Gastroesophageal sphincter (tissue), 4 donors: ENCODE measurements at regions not wholly inside any gene's neighbourhood (a gene's known extent, or its start where the extent isn't known, plus 50 kb on each side); places are given as distances from the start of the nearest gene placed in this dataset.
A peak's percentile ranks its signal among the peaks of the same experiment; 100 is the strongest.
"Not testable (repeated sequence)": the region's sequence is repeated elsewhere in the genome, so short reads cannot be mapped to it uniquely, and the experiment has no call there.

ENCODE experiments used
- ATAC-seq: fragments of 150-250 bp; one replicate; pipeline ENCODE4 v1.9.1; 2016; ENCODE audit warnings: mild to moderate bottlenecking, moderate library complexity
- H3K27ac ChIP-seq, 4 donors: fragments of 200-600 bp; sonication (generic) in 3 of 4; 1 replicate in 3 of 4; 2 replicates in 1 of 4; pipeline ENCODE4 v1.5.1; 2016 to 2019
- H3K27me3 ChIP-seq: fragments of 200-600 bp; sonication (generic); one replicate; pipeline ENCODE4 v1.5.1; 2019
- H3K36me3 ChIP-seq, 2 donors: fragments of 200-600 bp; sonication (generic); one replicate each; pipeline ENCODE4 v1.5.1; 2019; ENCODE audit warnings: control low read depth in 1 of 2
- H3K4me1 ChIP-seq, 3 donors: fragments of 200-600 bp; sonication (generic); 1 replicate in 2 of 3; 2 replicates in 1 of 3; pipeline ENCODE4 v1.5.1; 2016 to 2019; ENCODE audit warnings: control low read depth in 2 of 3
- H3K4me3 ChIP-seq, 2 donors: fragments of 200-600 bp; sonication (generic); one replicate each; pipeline ENCODE4 v1.5.1; 2019; ENCODE audit warnings: mild to moderate bottlenecking in 1 of 2, moderate library complexity in 1 of 2
- H3K9me3 ChIP-seq, 3 donors: fragments of 200-600 bp; sonication (generic); one replicate each; pipeline ENCODE4 v1.5.1; 2017 to 2019; ENCODE audit warnings: control low read depth in 2 of 3
- CTCF ChIP-seq, 4 experiments: fragments of 200-600 bp in 2 of 4; fragments of 450-650 bp in 2 of 4; sonication (generic) in 1 of 4; IDR thresholded peaks; one replicate each; pipeline ENCODE4 v1.5.1; 2017 to 2019; ENCODE audit warnings: antibody characterized with exemption in 4 of 4, mild to moderate bottlenecking in 2 of 4, moderate library complexity in 2 of 4
- EP300 ChIP-seq: sonication (generic); formaldehyde crosslinking; IDR thresholded peaks from one replicate; pipeline ENCODE4 v1.6.1; 2017; ENCODE audit warnings: antibody characterized with exemption, mild to moderate bottlenecking
- POLR2A ChIP-seq, 2 donors: fragments of 450-650 bp; IDR thresholded peaks; one replicate each; pipeline ENCODE4 v1.6.1; 2017; ENCODE audit warnings: antibody characterized with exemption in 2 of 2, mild to moderate bottlenecking in 2 of 2, moderate library complexity in 1 of 2
- POLR2AphosphoS5 ChIP-seq: sonication (generic); formaldehyde crosslinking; IDR thresholded peaks from one replicate; pipeline ENCODE4 v1.6.1; 2017; ENCODE audit warnings: antibody characterized with exemption
- WGBS, 2 donors: methylation state at CpG; one replicate each; pipeline ENCODE4 v1.1.5; 2018; ENCODE audit warnings: low coverage in 1 of 2; 5-methylcytosine and 5-hydroxymethylcytosine counted together

- WGBS, 2 donors, result 0 to 10% methylated on average over 3 of the region's 3 CpGs
- TF ChIP-seq EP300, result no peak
- TF ChIP-seq POLR2A (IDR thresholded peaks at IDR 0.05), result no peak
- TF ChIP-seq POLR2AphosphoS5, result no peak
- TF ChIP-seq CTCF (IDR thresholded peaks at IDR 0.05), result no peak
- H3K4me3 ChIP-seq, result peak overlapping the region in 1 of 2 donors; percentile 9
- H3K4me1 ChIP-seq, result peaks cover 3 to 39% (median 4%) of the 10 kb centered on the region in 3 donors
- no peak for ATAC-seq
- no peaks in the 10 kb centered on the region for H3K9me3 ChIP-seq
- H3K27me3 ChIP-seq, result no peaks in the 10 kb centered on the region
- H3K27ac ChIP-seq, result peak overlapping the region; percentile 79 to 92 (median 80)
- H3K36me3 ChIP-seq, result no peaks in the 10 kb centered on the region
These were observed 186.4 kb upstream of the COL3A1 start for GRCh38 chr2:188787658-188788240.

DNA sequence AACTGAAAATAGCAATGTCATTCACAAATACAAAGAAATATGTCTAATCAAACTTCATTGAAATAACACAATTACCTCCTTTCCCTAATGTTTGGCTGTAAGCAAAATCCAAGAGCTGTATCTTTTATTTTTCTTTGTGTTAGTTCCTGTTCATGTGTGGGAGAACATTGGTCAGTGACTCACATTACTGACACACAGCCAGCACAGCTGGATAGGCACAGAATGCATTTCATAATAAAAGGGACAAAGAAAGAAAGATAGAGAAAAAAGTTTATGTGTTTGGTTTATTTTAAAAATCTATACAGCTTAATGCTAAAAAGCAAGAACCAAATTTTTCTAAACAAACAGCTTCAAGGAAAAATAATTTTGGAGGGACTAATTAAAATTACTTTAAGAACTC is 185.6 kb upstream of the COL3A1 start:
- H3K36me3 ChIP-seq, result no peaks in the 10 kb centered on the region
- ATAC-seq, result peak; percentile 50
- no peaks in the 10 kb centered on the region for H3K9me3 ChIP-seq
- TF ChIP-seq POLR2A (IDR thresholded peaks at IDR 0.05), result no peak
- no peak for TF ChIP-seq EP300
- TF ChIP-seq POLR2AphosphoS5, result peak; percentile 79
- H3K4me3 ChIP-seq, result no peak overlapping the region
- H3K4me1 ChIP-seq, result peaks cover 3 to 39% (median 4%) of the 10 kb centered on the region in 3 donors
- H3K27me3 ChIP-seq, result no peaks in the 10 kb centered on the region
- peak overlapping the region; percentile 79 to 92 (median 80) for H3K27ac ChIP-seq

DNA sequence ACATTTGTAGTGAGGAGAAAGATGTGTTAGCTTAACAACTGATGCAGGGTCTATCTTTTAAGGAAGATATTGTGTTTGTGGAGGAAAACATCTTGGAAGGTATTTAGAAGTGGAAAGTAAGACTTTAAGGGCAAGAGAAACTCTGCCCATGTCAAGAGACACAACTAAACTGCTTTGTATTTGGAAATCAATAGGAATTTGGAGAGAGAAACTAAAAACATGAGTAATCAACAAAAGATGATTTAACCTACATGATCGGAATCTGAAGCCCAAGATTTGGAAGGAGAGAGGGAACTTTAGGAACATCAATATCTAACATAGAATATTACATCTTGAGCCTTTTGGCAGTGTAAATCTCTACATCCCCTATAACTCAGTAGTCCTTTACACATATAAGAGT is 184.2 kb upstream of the COL3A1 start:
- no peak for ATAC-seq
- no peaks in the 10 kb centered on the region for H3K27me3 ChIP-seq
- 80 to 81% methylated on average over 1 of the region's 1 CpG for WGBS, 2 donors

GRCh38 chr2:188794453-188794852 is 179.7 kb upstream of the COL3A1 start:
- ATAC-seq, H3K9me3 ChIP-seq, H3K27me3 ChIP-seq, H3K36me3 ChIP-seq, H3K4me3 ChIP-seq, H3K4me1 ChIP-seq, H3K27ac ChIP-seq: not testable (repeated sequence)
- 93 to 100% methylated on average over 2 to 4 of the region's 4 CpGs for WGBS, 2 donors

More for the DNA sequence above, 184.2 kb upstream of the COL3A1 start:
- Histone ChIP-seq H3K9me3 (no peaks in the 10 kb centered on the region), H3K36me3 (no peaks in the 10 kb centered on the region), H3K4me1 (peaks cover 3 to 39% (median 4%) of the 10 kb centered on the region in 3 donors), H3K4me3 (no peak overlapping the region), H3K27ac (peak overlapping the region in 1 of 4 donors; percentile 29)
- no peak for TF ChIP-seq CTCF (IDR thresholded peaks at IDR 0.05)
- no peak for TF ChIP-seq POLR2A (IDR thresholded peaks at IDR 0.05)
- no peak for TF ChIP-seq EP300
- TF ChIP-seq POLR2AphosphoS5, result no peak

DNA sequence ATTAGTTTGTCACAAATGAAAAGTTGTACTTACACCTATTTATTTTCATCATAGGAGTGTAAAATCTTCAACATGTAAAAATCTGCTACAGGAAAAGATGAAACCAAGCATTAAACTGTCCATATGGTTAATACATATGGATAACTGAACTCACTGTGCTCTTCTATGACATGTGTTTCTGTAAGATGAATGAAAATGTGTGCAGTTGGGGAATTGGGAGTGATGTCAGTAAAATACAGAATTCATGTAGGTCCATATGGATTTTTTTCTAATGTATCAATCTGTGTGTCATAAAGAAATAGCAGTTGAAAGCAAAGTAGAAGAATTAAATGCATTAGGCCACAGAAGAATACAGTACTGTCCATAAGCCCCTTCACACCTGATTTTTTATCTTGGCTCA is 178.4 kb upstream of the COL3A1 start:
- TF ChIP-seq POLR2AphosphoS5 (no peak), EP300 (no peak), CTCF (IDR thresholded peaks at IDR 0.05) (no peak), POLR2A (IDR thresholded peaks at IDR 0.05) (no peak)
- ATAC-seq, result no peak

GRCh38 chr2:188797371-188797770 is 176.8 kb upstream of the COL3A1 start:
- Histone ChIP-seq H3K4me3 (no peak overlapping the region), H3K27ac (no peak overlapping the region), H3K36me3 (no peaks in the 10 kb centered on the region), H3K4me1 (no peaks in the 10 kb centered on the region), H3K9me3 (peaks cover 0 to 1% (median 0%) of the 10 kb centered on the region in 3 donors), H3K27me3 (no peaks in the 10 kb centered on the region)
- TF ChIP-seq CTCF (IDR thresholded peaks at IDR 0.05), result no peak
- no peak for TF ChIP-seq POLR2AphosphoS5
- TF ChIP-seq POLR2A (IDR thresholded peaks at IDR 0.05), result no peak
- no peak for TF ChIP-seq EP300
- ATAC-seq, result no peak
- 75 to 76% methylated on average over 4 of the region's 4 CpGs for WGBS, 2 donors

More for the DNA sequence above, 178.4 kb upstream of the COL3A1 start:
- H3K4me1 ChIP-seq, result no peaks in the 10 kb centered on the region
- H3K4me3 ChIP-seq, result no peak overlapping the region
- no peaks in the 10 kb centered on the region for H3K9me3 ChIP-seq
- H3K36me3 ChIP-seq, result no peaks in the 10 kb centered on the region
- no peaks in the 10 kb centered on the region for H3K27me3 ChIP-seq
- no peak overlapping the region for H3K27ac ChIP-seq
